Mesodermal cell (in vitro differentiated cells): ENCODE measurements at regions not wholly inside any gene's neighbourhood (a gene's known extent, or its start where the extent isn't known, plus 50 kb on each side); places are given as distances from the start of the nearest gene placed in this dataset.

ENCODE experiments used
- H3K27ac ChIP-seq: 2 replicates; pipeline ENCODE4 v1.7.0; 2013; ENCODE audit warnings: mild to moderate bottlenecking, low read depth, low read length, moderate library complexity; ENCODE audit not compliant: severe bottlenecking
- H3K36me3 ChIP-seq: 2 replicates; pipeline ENCODE4 v1.7.1; 2013; ENCODE audit warnings: mild to moderate bottlenecking, low read length, moderate library complexity; ENCODE audit not compliant: control insufficient read depth, insufficient read depth
- H3K4me1 ChIP-seq: one replicate; pipeline ENCODE4 v1.7.1; 2013; ENCODE audit warnings: mild to moderate bottlenecking, low read length; ENCODE audit not compliant: insufficient read depth, control insufficient read depth, poor library complexity, severe bottlenecking
- H3K4me3 ChIP-seq: 2 replicates; pipeline ENCODE4 v1.7.0; 2013; ENCODE audit warnings: low read length, control low read depth, mild to moderate bottlenecking; ENCODE audit not compliant: insufficient read depth, poor library complexity, severe bottlenecking; ENCODE audit errors: extremely low read depth
- H3K9me3 ChIP-seq: 2 replicates; pipeline ENCODE4 v1.7.1; 2013; ENCODE audit warnings: mild to moderate bottlenecking, low read length, moderate library complexity; ENCODE audit not compliant: control insufficient read depth
- WGBS, 2 experiments: methylation state at CpG; one replicate each; pipeline ENCODE4 v1.1.5; 2013; ENCODE audit warnings: missing lambda C conversion rate in 2 of 2; ENCODE audit not compliant: insufficient coverage in 2 of 2; 5-methylcytosine and 5-hydroxymethylcytosine counted together

DNA sequence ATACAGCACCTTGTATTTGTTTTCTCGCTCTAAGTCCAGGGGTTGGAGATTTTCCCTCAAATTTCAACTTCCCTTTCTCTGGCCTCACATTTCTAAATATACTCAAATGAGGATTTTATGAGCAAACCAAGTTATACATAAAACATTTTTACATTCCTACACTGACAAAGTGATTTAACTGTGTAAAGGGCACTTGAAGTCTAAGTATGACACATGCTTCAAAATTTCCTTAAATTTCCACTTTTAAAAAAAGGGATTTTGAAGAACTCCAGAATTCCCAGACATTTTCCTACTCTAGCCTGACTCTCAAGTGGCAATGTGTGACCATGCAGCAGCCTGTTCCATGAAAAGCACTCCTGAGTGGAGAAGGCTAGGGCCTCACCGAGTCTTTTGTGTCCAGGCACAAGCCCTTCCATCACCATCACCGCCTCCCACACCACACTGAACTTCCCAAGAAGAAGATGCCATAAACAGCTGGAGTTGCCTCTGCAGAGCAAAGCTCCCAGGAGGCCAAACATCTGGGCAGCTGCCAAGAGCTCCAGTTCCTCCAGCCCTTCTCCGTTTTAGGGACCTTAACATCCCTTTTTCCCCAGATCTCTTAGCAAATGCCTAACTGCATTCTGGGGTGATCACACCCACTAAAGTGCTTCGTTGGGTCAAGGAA is 68.9 kb downstream of the NCR2 start:
- WGBS, 2 experiments: 75 to 88% methylated on average over 3 to 4 of the region's 5 CpGs
- Histone ChIP-seq H3K4me1 (peaks cover 21% of the 10 kb centered on the region), H3K27ac (no peak overlapping the region), H3K4me3 (no peak overlapping the region), H3K36me3 (no peaks in the 10 kb centered on the region), H3K9me3 (peaks cover 7% of the 10 kb centered on the region)

DNA sequence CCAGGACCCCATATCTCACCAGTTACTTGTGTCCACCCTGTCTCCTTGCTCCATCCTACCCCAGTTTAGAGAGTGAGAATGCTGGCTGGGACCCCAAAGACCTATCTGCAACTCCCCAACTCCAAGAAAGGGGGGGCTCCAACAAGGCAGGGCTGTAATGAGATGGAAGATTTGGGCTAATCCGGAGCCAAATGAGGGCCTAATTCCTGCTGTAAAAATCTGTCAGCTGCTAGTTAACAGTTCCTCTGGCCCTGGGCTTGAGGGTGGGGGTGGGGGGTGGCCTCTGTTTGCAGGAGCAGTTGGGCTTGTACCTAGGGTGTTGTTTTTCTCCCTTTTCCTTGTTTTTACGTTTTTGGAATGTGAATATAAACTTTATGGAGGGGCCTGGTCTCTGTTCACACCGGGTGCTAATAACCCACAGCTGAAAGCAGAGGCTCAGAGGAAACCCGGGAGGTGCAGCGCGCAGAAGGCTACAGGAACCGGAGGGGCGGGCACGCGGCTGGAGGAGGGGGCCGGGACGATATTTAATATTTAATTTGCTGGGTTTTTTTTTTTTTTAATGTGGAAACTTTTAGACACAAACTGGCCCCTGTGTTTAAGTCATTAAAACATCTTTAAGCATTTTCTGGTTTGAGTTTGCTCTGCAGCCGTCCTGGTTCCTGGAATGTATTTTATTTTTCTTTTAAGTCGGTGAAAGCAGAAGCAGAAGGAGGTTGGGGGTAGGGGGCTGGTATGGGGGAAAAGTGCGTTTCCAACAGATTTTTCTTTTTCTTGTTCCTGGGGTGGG is 70.7 kb downstream of the NCR2 start:
- Histone ChIP-seq H3K4me1 (peaks cover 31% of the 10 kb centered on the region), H3K9me3 (peaks cover 6% of the 10 kb centered on the region), H3K27ac (no peak overlapping the region), H3K36me3 (no peaks in the 10 kb centered on the region), H3K4me3 (no peak overlapping the region)
- 23 to 25% methylated on average over 8 to 12 of the region's 15 CpGs for WGBS, 2 experiments

DNA sequence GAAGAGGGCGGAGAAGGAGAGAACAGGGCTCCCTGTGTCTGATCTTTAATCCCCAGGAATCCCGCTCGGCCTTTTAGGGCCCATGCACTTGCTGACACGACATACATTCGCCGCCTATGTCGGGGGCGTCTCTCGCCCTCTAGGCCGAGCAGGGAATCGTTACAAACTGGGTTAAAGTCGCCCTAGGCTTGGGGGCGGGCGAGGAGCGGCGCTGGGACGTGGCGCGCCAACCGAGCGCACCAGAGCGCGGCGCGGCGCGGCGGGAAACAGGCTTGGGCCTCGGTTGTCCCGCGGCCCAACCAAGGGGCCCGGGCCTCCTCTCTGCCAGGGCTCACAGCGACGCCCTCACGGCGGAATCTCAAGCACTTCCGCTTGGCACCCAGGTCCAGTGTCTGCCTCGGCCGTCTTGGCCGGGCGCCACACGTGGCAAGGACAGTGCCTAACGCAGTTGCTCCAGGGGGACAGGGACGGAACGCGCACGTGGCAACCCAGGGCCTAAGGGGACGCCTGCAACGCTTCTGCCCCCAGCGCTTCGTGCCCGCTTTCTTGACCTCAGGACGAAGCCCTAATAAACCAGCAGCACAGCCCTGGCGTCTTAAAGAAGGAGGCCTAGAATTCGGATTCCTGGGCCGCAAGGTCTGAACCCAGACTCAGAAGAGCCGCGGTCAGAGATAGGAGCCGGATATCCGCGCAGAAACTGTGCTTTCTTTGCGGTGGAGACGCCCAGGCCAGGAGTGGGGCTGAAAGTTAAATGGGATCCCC is 71.5 kb downstream of the NCR2 start:
- Histone ChIP-seq H3K36me3 (no peaks in the 10 kb centered on the region), H3K4me3 (no peak overlapping the region), H3K9me3 (peaks cover 3% of the 10 kb centered on the region), H3K4me1 (peaks cover 36% of the 10 kb centered on the region), H3K27ac (no peak overlapping the region)
- 9% methylated on average over 60 to 62 of the region's 63 CpGs for WGBS, 2 experiments

DNA sequence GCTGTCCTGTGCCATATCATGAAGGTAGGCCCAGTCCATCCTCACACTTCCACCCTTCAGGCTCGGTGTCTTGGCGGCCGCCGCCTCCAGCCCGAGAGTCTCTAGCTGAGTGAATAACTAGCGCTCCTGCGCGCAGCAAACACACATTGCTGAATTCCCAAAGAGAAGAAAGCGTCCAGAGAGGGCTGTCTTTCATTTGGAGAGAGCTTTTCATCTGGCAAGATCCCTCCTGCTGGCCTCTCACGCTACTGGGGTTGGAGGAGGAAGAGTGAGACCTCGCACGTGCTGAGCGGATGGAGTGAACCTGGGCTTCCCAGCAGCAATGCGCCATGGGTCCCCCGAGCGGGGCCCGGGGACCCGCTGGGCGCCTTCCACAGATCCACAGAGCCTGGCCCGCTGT is 73.2 kb downstream of the NCR2 start:
- no peaks in the 10 kb centered on the region for H3K36me3 ChIP-seq
- no peak overlapping the region for H3K4me3 ChIP-seq
- WGBS, 2 experiments: 3 to 10% methylated on average over 17 to 19 of the region's 20 CpGs
- peaks cover 3% of the 10 kb centered on the region for H3K9me3 ChIP-seq
- H3K27ac ChIP-seq: no peak overlapping the region
- peaks cover 36% of the 10 kb centered on the region for H3K4me1 ChIP-seq

DNA sequence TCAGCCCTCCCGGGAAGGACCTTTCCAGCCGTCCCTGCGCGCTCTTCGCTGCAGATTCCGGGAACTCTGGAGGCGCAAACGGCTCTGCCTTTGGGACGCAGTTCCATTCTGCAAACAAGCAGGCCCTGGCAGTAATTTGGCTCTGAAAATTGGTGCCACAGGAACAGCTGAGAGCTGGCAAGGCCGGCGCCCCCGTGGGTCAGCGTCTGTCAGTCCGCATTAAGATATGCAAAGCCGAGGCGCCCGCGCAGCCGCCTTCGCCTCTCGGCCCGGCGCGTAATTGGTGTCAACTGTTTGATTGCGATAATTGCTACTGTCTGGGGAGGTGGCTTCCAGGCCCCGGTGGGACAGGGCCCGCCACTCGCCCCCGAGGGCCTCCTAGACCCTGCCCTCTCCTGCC is 73.6 kb downstream of the NCR2 start:
- Histone ChIP-seq H3K9me3 (peaks cover 3% of the 10 kb centered on the region), H3K4me3 (no peak overlapping the region), H3K4me1 (peaks cover 36% of the 10 kb centered on the region), H3K36me3 (no peaks in the 10 kb centered on the region), H3K27ac (no peak overlapping the region)
- 4 to 6% methylated on average over 25 to 28 of the region's 29 CpGs for WGBS, 2 experiments

DNA sequence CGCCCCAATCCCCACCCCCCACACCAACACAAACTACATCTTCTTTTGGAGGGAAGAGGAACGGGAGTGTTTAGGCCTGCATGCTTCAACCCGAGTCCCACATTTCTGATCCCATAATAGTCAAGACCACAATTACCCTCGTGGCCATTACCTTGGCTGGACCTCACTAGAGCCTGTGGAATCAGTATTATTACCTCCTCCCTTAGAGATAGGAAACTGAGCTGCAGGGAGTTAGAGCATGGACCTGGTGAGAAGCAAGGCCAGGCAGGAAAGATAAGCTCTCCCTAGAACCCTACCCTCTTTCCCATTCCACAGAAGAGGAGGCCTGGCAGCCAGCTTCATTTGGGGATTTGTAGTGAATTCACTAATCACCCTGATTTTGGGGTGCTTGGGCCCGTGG is 74.1 kb downstream of the NCR2 start:
- H3K4me1 ChIP-seq: peaks cover 36% of the 10 kb centered on the region
- no peak overlapping the region for H3K27ac ChIP-seq
- H3K4me3 ChIP-seq: no peak overlapping the region
- no peaks in the 10 kb centered on the region for H3K36me3 ChIP-seq
- 41 to 48% methylated on average over 2 to 3 of the region's 5 CpGs for WGBS, 2 experiments
- H3K9me3 ChIP-seq: peaks cover 3% of the 10 kb centered on the region

DNA sequence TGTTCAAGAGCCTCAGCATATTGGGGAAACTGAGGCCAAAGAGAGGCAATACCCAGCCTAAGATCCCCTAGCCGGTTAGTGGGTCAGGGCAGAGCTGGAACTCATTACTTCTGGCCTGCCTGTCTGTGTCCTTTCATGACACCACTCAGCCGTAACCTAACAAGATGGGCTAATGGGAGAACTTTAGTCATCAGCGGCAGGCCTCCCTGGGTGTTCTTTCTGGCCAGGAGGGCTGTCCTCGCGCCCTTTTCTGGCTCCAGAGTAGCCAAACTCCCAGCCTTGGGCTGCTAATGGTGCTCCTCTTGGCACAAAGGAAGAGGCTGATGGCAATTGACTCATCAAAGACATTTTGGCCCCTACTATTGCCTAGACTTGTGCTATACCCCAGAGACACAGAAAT is 76.6 kb downstream of the NCR2 start:
- WGBS, 2 experiments: 82 to 98% methylated on average over 5 of the region's 5 CpGs
- H3K4me1 ChIP-seq: peaks cover 30% of the 10 kb centered on the region

DNA sequence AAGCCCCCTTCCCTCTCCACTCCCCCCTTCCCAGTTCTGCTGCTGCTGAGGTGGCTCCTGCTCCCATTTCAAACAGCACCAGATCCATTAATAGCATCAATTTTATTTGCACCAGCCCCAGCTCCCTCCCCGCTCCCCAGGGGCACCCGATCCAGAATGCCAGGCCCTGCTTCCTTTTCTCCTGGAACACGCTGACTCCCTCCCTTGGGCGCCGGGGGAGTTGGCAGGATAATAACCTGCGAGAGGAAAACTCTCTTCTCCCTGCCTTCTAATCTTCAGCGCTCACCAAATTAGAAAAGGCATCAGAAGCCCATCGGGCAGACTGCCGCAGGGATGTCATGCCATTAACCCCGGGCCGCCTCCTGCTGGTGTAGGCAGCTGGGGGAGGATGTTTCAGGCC is 77.8 kb downstream of the NCR2 start:
- H3K4me1 ChIP-seq: peaks cover 25% of the 10 kb centered on the region
- no peak overlapping the region for H3K4me3 ChIP-seq
- WGBS, 2 experiments: 33 to 36% methylated on average over 3 to 5 of the region's 11 CpGs
- no peak overlapping the region for H3K27ac ChIP-seq
- no peaks in the 10 kb centered on the region for H3K36me3 ChIP-seq
- H3K9me3 ChIP-seq: no peaks in the 10 kb centered on the region

More for the DNA sequence above, 76.6 kb downstream of the NCR2 start:
- H3K36me3 ChIP-seq: no peaks in the 10 kb centered on the region
- no peak overlapping the region for H3K27ac ChIP-seq
- no peak overlapping the region for H3K4me3 ChIP-seq
- H3K9me3 ChIP-seq: no peaks in the 10 kb centered on the region

DNA sequence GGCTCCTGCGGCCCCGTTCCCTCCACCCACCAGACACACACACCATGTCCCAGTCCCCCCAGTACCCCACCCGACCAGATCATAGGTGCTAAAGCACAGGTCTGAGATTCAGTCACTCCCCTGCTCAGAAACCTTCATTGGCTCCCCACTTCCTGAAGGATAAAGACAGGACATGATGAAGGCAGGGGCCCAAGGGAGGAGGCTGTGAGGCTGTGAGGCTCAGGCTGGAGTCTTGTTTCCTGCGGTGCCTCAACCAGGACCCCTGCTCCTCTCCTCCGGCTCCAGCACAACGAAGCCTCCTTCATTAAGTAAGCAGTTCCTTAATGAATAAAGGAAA is 81.1 kb downstream of the NCR2 start:
- H3K4me1 ChIP-seq: peaks cover 6% of the 10 kb centered on the region
- 20% methylated on average over 1 of the region's 6 CpGs; no CpG with 5 or more reads in 1 of the 2 experiments for WGBS, 2 experiments
- H3K36me3 ChIP-seq: no peaks in the 10 kb centered on the region
- no peak overlapping the region for H3K27ac ChIP-seq
- no peak overlapping the region for H3K4me3 ChIP-seq
- peaks cover 10% of the 10 kb centered on the region for H3K9me3 ChIP-seq

DNA sequence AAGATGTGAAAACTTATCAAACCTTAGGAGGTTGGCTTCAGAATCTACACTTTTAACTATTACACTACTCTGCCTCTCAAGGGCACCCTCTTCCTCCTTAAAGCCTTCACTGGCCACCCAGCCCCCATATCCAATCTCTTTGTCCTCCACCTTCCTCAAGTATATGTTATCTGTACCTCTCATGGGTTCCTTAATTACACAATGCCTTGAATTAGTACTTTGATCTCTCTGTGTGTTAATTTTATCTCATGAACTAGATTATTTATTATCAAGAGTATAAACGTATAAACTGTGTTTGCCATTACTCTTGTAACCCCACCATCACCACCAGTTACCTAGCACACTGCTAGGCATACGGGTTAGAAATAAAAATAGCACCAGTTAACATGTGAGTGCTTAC is 83.3 kb downstream of the NCR2 start:
- H3K4me1 ChIP-seq: peaks cover 5% of the 10 kb centered on the region
- no peak overlapping the region for H3K4me3 ChIP-seq
- H3K36me3 ChIP-seq: no peaks in the 10 kb centered on the region
- no peak overlapping the region for H3K27ac ChIP-seq
- WGBS, 2 experiments: 60% methylated on average over 1 of the region's 2 CpGs; no CpG with 5 or more reads in 1 of the 2 experiments
- peaks cover 10% of the 10 kb centered on the region for H3K9me3 ChIP-seq
